GM23248 (cell line): ENCODE measurements at regions not wholly inside any gene's neighbourhood (a gene's known extent, or its start where the extent isn't known, plus 50 kb on each side); places are given as distances from the start of the nearest gene placed in this dataset.
"Not testable (repeated sequence)": the region's sequence is repeated elsewhere in the genome, so short reads cannot be mapped to it uniquely, and the experiment has no call there.

ENCODE experiments used
- DNase-seq: peaks from one replicate; pipeline ENCODE4 v3.0.0-alpha.2; 2015
- H2AFZ ChIP-seq: fragments of 200-600 bp; sonication (generic); 2 replicates; pipeline ENCODE4 v1.6.1; 2016; ENCODE audit warnings: antibody characterized with exemption
- H3F3A ChIP-seq: fragments of 200-600 bp; sonication (generic); 2 replicates; pipeline ENCODE4 v1.6.1; 2016; ENCODE audit warnings: mild to moderate bottlenecking, antibody characterized with exemption, mixed run types; ENCODE audit not compliant: insufficient read depth
- H3K27ac ChIP-seq: fragments of 200-600 bp; sonication (generic); 2 replicates; pipeline ENCODE4 v1.5.1; 2016; ENCODE audit warnings: mild to moderate bottlenecking
- H3K27me3 ChIP-seq: fragments of 200-600 bp; sonication (generic); replicated peaks from 2 replicates; pipeline ENCODE4 v1.6.1; 2016; ENCODE audit warnings: mild to moderate bottlenecking; ENCODE audit not compliant: insufficient read depth
- H3K36me3 ChIP-seq: fragments of 200-600 bp; sonication (generic); 2 replicates; pipeline ENCODE4 v1.6.1; 2016; ENCODE audit warnings: low read depth, mild to moderate bottlenecking
- H3K4me1 ChIP-seq: fragments of 200-600 bp; sonication (generic); 2 replicates; pipeline ENCODE4 v1.6.1; 2016; ENCODE audit warnings: mild to moderate bottlenecking; ENCODE audit not compliant: insufficient read depth
- H3K4me2 ChIP-seq: fragments of 200-600 bp; sonication (generic); one replicate; pipeline ENCODE4 v1.6.1; 2016; ENCODE audit warnings: mild to moderate bottlenecking; ENCODE audit not compliant: unreplicated experiment
- H3K4me3 ChIP-seq: fragments of 200-600 bp; sonication (generic); 2 replicates; pipeline ENCODE4 v1.5.1; 2016; ENCODE audit warnings: mild to moderate bottlenecking
- H3K79me2 ChIP-seq: fragments of 200-600 bp; sonication (generic); 2 replicates; pipeline ENCODE4 v1.6.1; 2016; ENCODE audit warnings: mild to moderate bottlenecking; ENCODE audit not compliant: insufficient read depth
- H3K9ac ChIP-seq: fragments of 200-600 bp; sonication (generic); 2 replicates; pipeline ENCODE4 v1.6.1; 2016; ENCODE audit warnings: mild to moderate bottlenecking
- H3K9me2 ChIP-seq: fragments of 200-600 bp; sonication (generic); 2 replicates; pipeline ENCODE4 v1.6.1; 2016; ENCODE audit warnings: mixed run types, mild to moderate bottlenecking, moderate library complexity; ENCODE audit not compliant: insufficient read depth
- H3K9me3 ChIP-seq: fragments of 200-600 bp; sonication (generic); one replicate; pipeline ENCODE4 v1.6.1; 2017; ENCODE audit warnings: low read depth
- H4K20me1 ChIP-seq: fragments of 200-600 bp; sonication (generic); 2 replicates; pipeline ENCODE4 v1.6.0; 2016; ENCODE audit not compliant: insufficient read depth
- WGBS, 2 experiments: methylation state at CpG; one replicate each; pipeline ENCODE4 v1.1.6; 2015 to 2017; ENCODE audit warnings: low lambda C conversion rate in 2 of 2, low coverage in 1 of 2; ENCODE audit errors: missing lambda C conversion rate in 2 of 2; 5-methylcytosine and 5-hydroxymethylcytosine counted together
- in situ Hi-C: fragments of 300-500 bp; cut with MboI; formaldehyde crosslinking; loops from 2 replicates; pipeline ENCODE4 v1.15.0; 2020

DNA sequence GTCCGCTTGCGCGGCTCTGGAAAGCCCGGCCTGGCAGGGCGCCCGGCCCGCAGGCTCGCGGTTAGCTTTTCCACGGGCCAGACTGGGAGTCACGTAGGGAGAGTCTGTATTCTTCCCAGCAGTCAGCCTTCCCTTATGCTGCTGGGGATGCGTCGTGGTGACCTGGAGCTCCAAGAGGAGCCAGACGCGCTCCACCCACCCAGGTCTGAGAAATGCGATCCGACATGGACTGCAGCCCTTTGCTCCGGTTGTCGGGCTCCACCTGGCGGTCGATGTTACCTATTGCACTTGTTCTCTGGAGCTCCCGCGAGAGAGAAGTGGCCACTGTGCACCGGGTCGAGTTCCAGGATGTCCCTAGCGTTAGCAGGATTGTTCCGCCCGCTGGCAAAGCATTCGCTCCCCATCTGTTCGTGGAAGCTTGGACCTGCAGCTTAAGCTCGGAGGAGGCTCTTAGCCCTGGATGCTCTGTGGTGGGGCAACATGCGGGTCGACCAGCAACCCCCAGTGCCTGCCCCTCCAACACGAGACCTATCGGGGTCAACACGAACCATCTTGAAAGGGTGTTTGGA, 367.4 kb downstream of the SPATA31A6 start:
- H3K4me3 ChIP-seq, H2AFZ ChIP-seq, DNase-seq, H3F3A ChIP-seq, H3K4me2 ChIP-seq, H3K27ac ChIP-seq, H4K20me1 ChIP-seq, H3K9me3 ChIP-seq, H3K4me1 ChIP-seq, H3K36me3 ChIP-seq, H3K79me2 ChIP-seq, H3K27me3 ChIP-seq, H3K9me2 ChIP-seq, H3K9ac ChIP-seq, in situ Hi-C loops: not testable (repeated sequence)
- 8 to 41% methylated on average over 8 to 12 of the region's 36 CpGs for WGBS, 2 experiments

DNA sequence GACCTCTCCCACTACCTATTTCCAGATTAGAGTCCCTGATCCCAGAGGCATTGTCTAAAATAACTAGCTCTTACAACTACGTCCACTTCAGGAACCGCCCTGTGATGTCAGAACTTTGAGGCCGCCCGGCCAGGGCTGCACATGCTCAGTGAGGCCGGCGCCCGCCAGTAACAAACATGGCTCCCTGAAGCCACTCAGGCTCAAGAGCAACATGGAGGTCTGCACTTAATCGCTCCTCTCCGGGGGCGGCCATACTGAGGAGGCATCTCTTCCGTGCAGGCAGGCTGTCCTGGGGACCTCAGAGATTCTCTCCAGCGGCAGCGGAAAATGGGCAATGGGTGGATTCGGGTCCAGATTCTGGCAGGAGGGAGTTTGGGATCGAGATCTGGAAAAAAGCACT, 385.1 kb downstream of the SPATA31A6 start:
- H3F3A ChIP-seq, in situ Hi-C loops, H3K9me2 ChIP-seq, H4K20me1 ChIP-seq, H2AFZ ChIP-seq, DNase-seq, H3K9me3 ChIP-seq, H3K27ac ChIP-seq, H3K79me2 ChIP-seq, H3K27me3 ChIP-seq, H3K36me3 ChIP-seq, H3K4me3 ChIP-seq, H3K4me1 ChIP-seq, H3K4me2 ChIP-seq: not testable (repeated sequence)
- peak overlapping the region; percentile 31; the same call in 1 of the 2 replicates for H3K9ac ChIP-seq
- WGBS, 2 experiments, result 0% methylated on average over 4 of the region's 15 CpGs; no CpG with 5 or more reads in 1 of the 2 experiments

DNA sequence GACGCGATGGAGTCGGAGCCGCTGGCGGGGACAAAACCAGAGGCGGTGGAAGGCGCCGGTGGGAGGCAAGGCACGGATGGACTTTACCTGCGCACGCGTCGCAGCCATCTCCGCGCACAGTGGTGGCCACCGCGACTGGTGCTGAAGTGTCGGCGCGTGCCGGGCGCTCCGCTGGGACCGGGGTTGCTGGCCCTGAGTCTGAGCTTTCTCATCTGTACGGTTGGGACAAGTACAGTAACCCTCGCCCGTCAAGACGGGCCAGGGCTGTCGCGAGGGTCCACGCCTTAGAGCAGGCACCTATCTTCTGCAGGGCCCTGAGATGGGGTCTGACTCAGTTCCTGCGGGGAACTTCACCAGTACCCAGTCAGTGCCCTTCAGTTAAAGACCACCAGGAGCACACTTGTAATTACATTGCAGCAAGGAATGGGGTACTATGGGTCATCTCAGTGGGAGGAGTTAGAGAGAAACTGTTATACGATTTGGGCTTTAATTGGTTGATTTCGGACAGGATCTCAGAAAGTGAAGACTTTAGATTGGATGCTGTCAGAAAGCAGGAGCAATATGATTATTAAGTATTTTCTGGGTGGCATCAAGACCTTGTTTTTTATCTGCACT, 385.6 kb downstream of the SPATA31A6 start:
- H3K4me2 ChIP-seq, H3K79me2 ChIP-seq, in situ Hi-C loops, H2AFZ ChIP-seq, H3K4me1 ChIP-seq, H3K27ac ChIP-seq, H3K27me3 ChIP-seq, H3K9me3 ChIP-seq, H3F3A ChIP-seq, H3K36me3 ChIP-seq, H3K4me3 ChIP-seq, DNase-seq, H4K20me1 ChIP-seq, H3K9me2 ChIP-seq: not testable (repeated sequence)
- WGBS, 2 experiments, result 0 to 4% methylated on average over 2 to 10 of the region's 34 CpGs
- peak overlapping the region; percentile 31; the same call in 1 of the 2 replicates for H3K9ac ChIP-seq

- H3K79me2 ChIP-seq, H3K4me3 ChIP-seq, H4K20me1 ChIP-seq, H3K4me1 ChIP-seq, H3K36me3 ChIP-seq, H3K27me3 ChIP-seq, H3K9me3 ChIP-seq, H3F3A ChIP-seq, DNase-seq, H3K27ac ChIP-seq, H3K4me2 ChIP-seq, H2AFZ ChIP-seq, H3K9me2 ChIP-seq, H3K9ac ChIP-seq, in situ Hi-C loops: not testable (repeated sequence)
- WGBS, 2 experiments, result 20 to 33% methylated on average over 5 to 6 of the region's 8 CpGs
These were observed 394.4 kb downstream of the SPATA31A6 start for GRCh38 chr9:42577851-42578250.
